ENCODE measurements at regions not wholly inside any gene's neighbourhood (a gene's known extent, or its start where the extent isn't known, plus 50 kb on each side); places are given as distances from the start of the nearest gene placed in this dataset.

DNA sequence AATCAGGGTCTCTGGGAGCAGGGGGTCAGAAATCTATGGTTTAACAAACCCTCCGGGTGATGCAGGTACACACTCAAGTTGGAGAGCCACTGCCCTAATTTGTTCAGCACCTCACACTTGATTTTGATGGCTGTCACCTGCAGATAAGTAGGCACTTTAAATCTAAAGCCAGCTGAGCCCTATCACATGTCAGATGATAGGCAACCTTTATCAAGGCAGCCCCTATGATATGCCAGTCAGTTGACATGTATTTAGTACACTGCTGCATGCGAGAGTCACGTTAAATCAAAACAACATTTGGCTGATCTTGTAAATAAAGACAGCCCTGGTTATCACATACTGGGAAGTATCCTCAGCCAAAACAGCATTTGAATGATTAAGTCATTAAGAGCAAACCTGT is 104.4 kb upstream of the MCTP2 start:
- TF ChIP-seq POLR2AphosphoS5 (IDR thresholded peaks at IDR 0.05), result no peak
- TF ChIP-seq POLR2A (IDR thresholded peaks at IDR 0.05), result no peak
